ENCODE measurements at regions not wholly inside any gene's neighbourhood (a gene's known extent, or its start where the extent isn't known, plus 50 kb on each side); places are given as distances from the start of the nearest gene placed in this dataset.

- H3K4me3 ChIP-seq (replicated peaks in 1 of 2; ENCODE audit: low read depth in 2 of 2, low read length in 2 of 2) = no peak overlapping the region
- no peak for TF ChIP-seq CTCF (IDR thresholded peaks at IDR 0.05; ENCODE audit: low read depth, low read length)
- DNase-seq (ENCODE audit: low read depth in 2 of 2) = no peak
Observed at GRCh38 chr5:116695681-116696080, 121.1 kb upstream of the SEMA6A start.

- DNase-seq (ENCODE audit: low read depth in 2 of 2) = no peak
- no peak for TF ChIP-seq CTCF (IDR thresholded peaks at IDR 0.05; ENCODE audit: low read depth, low read length)
- no peak overlapping the region for H3K4me3 ChIP-seq (replicated peaks in 1 of 2; ENCODE audit: low read depth in 2 of 2, low read length in 2 of 2)
Observed at GRCh38 chr5:116686438-116686837, 111.8 kb upstream of the SEMA6A start.

GRCh38 chr5:116685931-116686330 is 111.3 kb upstream of the SEMA6A start:
- H3K4me3 ChIP-seq (replicated peaks in 1 of 2; ENCODE audit: low read depth in 2 of 2, low read length in 2 of 2) = no peak overlapping the region
- TF ChIP-seq CTCF (IDR thresholded peaks at IDR 0.05; ENCODE audit: low read depth, low read length) = no peak
- no peak for DNase-seq (ENCODE audit: low read depth in 2 of 2)

GRCh38 chr5:116685069-116685468 is 110.4 kb upstream of the SEMA6A start:
- H3K4me3 ChIP-seq (replicated peaks in 1 of 2; ENCODE audit: low read depth in 2 of 2, low read length in 2 of 2) = no peak overlapping the region
- no peak for DNase-seq (ENCODE audit: low read depth in 2 of 2)
- TF ChIP-seq CTCF (IDR thresholded peaks at IDR 0.05; ENCODE audit: low read depth, low read length) = no peak

GRCh38 chr5:116681334-116682013 is 106.9 kb upstream of the SEMA6A start:
- no peak overlapping the region for H3K4me3 ChIP-seq (replicated peaks in 1 of 2; ENCODE audit: low read depth in 2 of 2, low read length in 2 of 2)
- no peak for TF ChIP-seq CTCF (IDR thresholded peaks at IDR 0.05; ENCODE audit: low read depth, low read length)
- DNase-seq (ENCODE audit: low read depth in 2 of 2) = no peak

- no peak overlapping the region for H3K4me3 ChIP-seq (replicated peaks in 1 of 2; ENCODE audit: low read depth in 2 of 2, low read length in 2 of 2)
- no peak for TF ChIP-seq CTCF (IDR thresholded peaks at IDR 0.05; ENCODE audit: low read depth, low read length)
- DNase-seq (ENCODE audit: low read depth in 2 of 2) = no peak
Observed at GRCh38 chr5:116675626-116675910, 100.9 kb upstream of the SEMA6A start.
